H1 (cell line): ENCODE measurements at regions not wholly inside any gene's neighbourhood (a gene's known extent, or its start where the extent isn't known, plus 50 kb on each side); places are given as distances from the start of the nearest gene placed in this dataset.
A peak's percentile ranks its signal among the peaks of the same experiment; 100 is the strongest.

Experiments used
- CTCF ChIA-PET: fragments of 300-600 bp; sonication (Branson Sonifier 250); formaldehyde crosslinking; loops from one replicate; lab custom pipeline; 2021; ENCODE audit not compliant: partially characterized antibody; lab: Charles Lee
- POLR2A ChIA-PET: fragments of 300-600 bp; sonication (Branson Sonifier 250); formaldehyde crosslinking; loops from one replicate; lab custom pipeline; 2021; ENCODE audit warnings: inconsistent platforms; ENCODE audit not compliant: partially characterized antibody; lab: Charles Lee
- DNase-seq, 2 experiments: peaks; one replicate each; pipeline versions ENCODE4 v3.0.0 to v3.0.0-alpha.2; 2010 to 2022; ENCODE audit warnings: low spot score in 2 of 2, low read depth in 1 of 2, mixed read lengths in 1 of 2
- FAIRE-seq: peaks from 2 replicates; lab custom pipeline; 2011; peaks lifted over from hg19 to GRCh38; lab: Jason Lieb, UNC
- H2AFZ ChIP-seq: 2 replicates; pipeline ENCODE4 v1.8.1; 2012; ENCODE audit warnings: low read length, inconsistent platforms
- H2AK5ac ChIP-seq: 2 replicates; pipeline ENCODE4 v1.6.1; 2013; ENCODE audit warnings: low read depth, low read length
- H2BK120ac ChIP-seq: replicated peaks from 2 replicates; pipeline ENCODE3; 2013; ENCODE audit warnings: low read depth, low read length, inconsistent platforms
- H2BK12ac ChIP-seq: 2 replicates; pipeline ENCODE4 v1.6.1; 2013; ENCODE audit warnings: low read depth, low read length
- H2BK15ac ChIP-seq: 2 replicates; pipeline ENCODE4 v1.6.1; 2013; ENCODE audit warnings: low read length
- H2BK20ac ChIP-seq: 2 replicates; pipeline ENCODE4 v1.6.1; 2013; ENCODE audit warnings: low read length
- H2BK5ac ChIP-seq: 2 replicates; pipeline ENCODE4 v1.6.1; 2013; ENCODE audit warnings: low read depth, low read length
- H3K14ac ChIP-seq: 2 replicates; pipeline ENCODE4 v1.6.1; 2013; ENCODE audit warnings: inconsistent platforms; ENCODE audit not compliant: insufficient read length
- H3K18ac ChIP-seq: 2 replicates; pipeline ENCODE4 v1.6.1; 2013; ENCODE audit warnings: low read length; ENCODE audit errors: extremely low read depth
- H3K23ac ChIP-seq: 2 replicates; pipeline ENCODE4 v1.6.1; 2013; ENCODE audit warnings: inconsistent platforms; ENCODE audit not compliant: insufficient read length
- H3K23me2 ChIP-seq: 2 replicates; pipeline ENCODE4 v1.6.1; 2013; ENCODE audit warnings: low read depth, low read length
- H3K27ac ChIP-seq: 2 replicates; pipeline ENCODE4 v1.6.1; 2011; ENCODE audit warnings: low read depth, low read length, inconsistent platforms
- H3K27me3 ChIP-seq, 4 experiments: replicated peaks in 1 of 4; 1 replicate in 1 of 4; 2 replicates in 3 of 4; pipeline versions ENCODE4 v1.6.1 to v1.8.1; 2011 to 2013; ENCODE audit warnings: low read length in 3 of 4, mild to moderate bottlenecking in 3 of 4, inconsistent platforms in 2 of 4, mixed read lengths in 2 of 4, moderate library complexity in 1 of 4; ENCODE audit not compliant: control insufficient read depth in 3 of 4, insufficient read depth in 3 of 4; ENCODE audit errors: extremely low read depth in 1 of 4
- H3K36me3 ChIP-seq, 4 experiments: 2 replicates each; pipeline versions ENCODE4 v1.6.1 to v1.8.1; 2011 to 2013; ENCODE audit warnings: mild to moderate bottlenecking in 4 of 4, low read length in 3 of 4, moderate library complexity in 2 of 4, control low read depth in 1 of 4, inconsistent platforms in 1 of 4; ENCODE audit not compliant: insufficient read depth in 4 of 4, control insufficient read depth in 2 of 4
- H3K4ac ChIP-seq: replicated peaks from 2 replicates; pipeline ENCODE3; 2013; ENCODE audit warnings: low read length, low read depth, mixed read lengths, inconsistent platforms; ENCODE audit not compliant: insufficient read length
- H3K4me1 ChIP-seq, 4 experiments: replicated peaks in 1 of 4; 1 replicate in 1 of 4; 2 replicates in 3 of 4; pipeline versions ENCODE4 v1.6.1 to v1.8.1; 2011 to 2013; ENCODE audit warnings: low read length in 3 of 4, inconsistent platforms in 2 of 4, mixed read lengths in 1 of 4; ENCODE audit not compliant: insufficient read depth in 4 of 4, control insufficient read depth in 3 of 4
- H3K4me2 ChIP-seq, 2 experiments: 2 replicates each; pipeline versions ENCODE4 v1.6.1 to v1.8.1; 2011 to 2013; ENCODE audit warnings: low read depth in 2 of 2, low read length in 2 of 2, control low read depth in 1 of 2, inconsistent platforms in 1 of 2, mild to moderate bottlenecking in 1 of 2; ENCODE audit not compliant: insufficient read depth in 1 of 2
- H3K4me3 ChIP-seq, 4 experiments: fragments of 200-600, 300-600 bp in 1 of 4; sonication (generic), shearing (Covaris generic), sonication (Bioruptor Twin) in 1 of 4; 2 replicates each; pipeline versions ENCODE4 v1.5.1 to v1.8.1; 2011 to 2016; ENCODE audit warnings: low read length in 4 of 4, low read depth in 3 of 4, control low read depth in 2 of 4, inconsistent platforms in 2 of 4, mild to moderate bottlenecking in 2 of 4, mixed read lengths in 1 of 4, moderate library complexity in 1 of 4; ENCODE audit not compliant: insufficient read depth in 2 of 4; ENCODE audit errors: extremely low read depth in 1 of 4
- H3K56ac ChIP-seq: replicated peaks from 2 replicates; pipeline ENCODE3; 2013; ENCODE audit warnings: low read depth, mild to moderate bottlenecking, mixed read lengths, low read length, inconsistent platforms; ENCODE audit not compliant: insufficient read length
- H3K79me1 ChIP-seq: 2 replicates; pipeline ENCODE4 v1.6.1; 2013; ENCODE audit warnings: low read depth, low read length, control low read depth
- H3K79me2 ChIP-seq, 2 experiments: 2 replicates each; pipeline versions ENCODE4 v1.6.1 to v1.8.1; 2012 to 2013; ENCODE audit warnings: low read length in 2 of 2, mild to moderate bottlenecking in 2 of 2, inconsistent platforms in 1 of 2; ENCODE audit not compliant: insufficient read depth in 2 of 2, control insufficient read depth in 1 of 2
- H3K9ac ChIP-seq, 4 experiments: replicated peaks in 1 of 4; 1 replicate in 1 of 4; 2 replicates in 3 of 4; pipeline versions ENCODE4 v1.6.1 to v1.8.1; 2011 to 2013; ENCODE audit warnings: low read depth in 3 of 4, low read length in 3 of 4, control low read depth in 2 of 4, mild to moderate bottlenecking in 2 of 4, moderate library complexity in 2 of 4, inconsistent platforms in 1 of 4; ENCODE audit errors: extremely low read depth in 1 of 4
- H3K9me3 ChIP-seq, 2 experiments: 2 replicates each; pipeline versions ENCODE4 v1.6.1 to v1.8.1; 2012 to 2013; ENCODE audit warnings: mild to moderate bottlenecking in 2 of 2, moderate library complexity in 2 of 2, control low read depth in 1 of 2, inconsistent platforms in 1 of 2, low read depth in 1 of 2, low read length in 1 of 2, mixed read lengths in 1 of 2; ENCODE audit not compliant: insufficient read depth in 2 of 2
- H4K20me1 ChIP-seq, 2 experiments: replicated peaks in 1 of 2; 2 replicates each; pipeline versions ENCODE3 to v1.8.1; 2011 to 2013; ENCODE audit warnings: inconsistent platforms in 2 of 2, low read length in 2 of 2, mild to moderate bottlenecking in 1 of 2; ENCODE audit not compliant: insufficient read depth in 2 of 2, control insufficient read depth in 1 of 2
- H4K5ac ChIP-seq: 2 replicates; pipeline ENCODE4 v1.6.1; 2013; ENCODE audit warnings: low read length, low read depth, mixed read lengths, inconsistent platforms; ENCODE audit not compliant: insufficient read length
- H4K8ac ChIP-seq: 2 replicates; pipeline ENCODE4 v1.8.0; 2013; ENCODE audit warnings: mild to moderate bottlenecking, moderate library complexity, low read length, inconsistent platforms; ENCODE audit not compliant: insufficient read depth; ENCODE audit errors: extremely low read depth
- H4K91ac ChIP-seq: replicated peaks from 2 replicates; pipeline ENCODE3; 2013; ENCODE audit warnings: low read length, mixed read lengths, inconsistent platforms; ENCODE audit not compliant: insufficient read length
- CBX8 ChIP-seq: fragments of 300-800, 300-1000 bp; sonication (generic); IDR thresholded peaks from 2 replicates; pipeline ENCODE4 v1.7.1; 2016; ENCODE audit warnings: low read depth, low read length, borderline replicate concordance
- POLR2AphosphoS5 ChIP-seq: IDR thresholded peaks from 2 replicates; pipeline ENCODE4 v1.6.1; 2011; ENCODE audit warnings: low read depth, low read length
- SIN3A ChIP-seq, 2 experiments: IDR thresholded peaks in 1 of 2; conservative IDR thresholded peaks in 1 of 2; 2 replicates each; pipeline ENCODE4 v1.6.1; 2011 to 2012; ENCODE audit warnings: low read length in 2 of 2, improper control_type of control experiment in 1 of 2, low read depth in 1 of 2, mild to moderate bottlenecking in 1 of 2
- SRF ChIP-seq: IDR thresholded peaks from 2 replicates; pipeline ENCODE4 v1.6.1; 2011; ENCODE audit warnings: mild to moderate bottlenecking, low read depth, low read length, moderate library complexity
- WGBS, 2 experiments: shearing (Covaris generic) in 1 of 2; methylation state at CpG; one replicate each; pipeline versions ENCODE4 v1.1.6 to v1.1.7; 2013 to 2015; ENCODE audit warnings: low lambda C conversion rate in 2 of 2, mixed read lengths in 2 of 2, inconsistent platforms in 1 of 2, low coverage in 1 of 2, missing lambda C conversion rate in 1 of 2; ENCODE audit not compliant: insufficient replicate concordance in 2 of 2, insufficient coverage in 1 of 2, insufficient read length in 1 of 2; ENCODE audit errors: extremely low coverage in 1 of 2, missing lambda C conversion rate in 1 of 2; 5-methylcytosine and 5-hydroxymethylcytosine counted together
- TF ChIP-seq, protein P1 (sequence below): IDR thresholded peaks from 2 replicates; pipeline ENCODE4 v1.6.1; 2012; ENCODE audit warnings: low read length, inconsistent platforms
- TF ChIP-seq, protein P2 (sequence below), 3 experiments: IDR thresholded peaks; 1 replicate in 2 of 3; 2 replicates in 1 of 3; pipeline versions ENCODE4 v1.5.1 to v1.6.1; 2011; ENCODE audit warnings: low read length in 3 of 3, mild to moderate bottlenecking in 3 of 3, inconsistent platforms in 2 of 3, low read depth in 1 of 3, moderate library complexity in 1 of 3; ENCODE audit not compliant: insufficient read depth in 1 of 3; ENCODE audit errors: control extremely low read depth in 1 of 3

DNA sequence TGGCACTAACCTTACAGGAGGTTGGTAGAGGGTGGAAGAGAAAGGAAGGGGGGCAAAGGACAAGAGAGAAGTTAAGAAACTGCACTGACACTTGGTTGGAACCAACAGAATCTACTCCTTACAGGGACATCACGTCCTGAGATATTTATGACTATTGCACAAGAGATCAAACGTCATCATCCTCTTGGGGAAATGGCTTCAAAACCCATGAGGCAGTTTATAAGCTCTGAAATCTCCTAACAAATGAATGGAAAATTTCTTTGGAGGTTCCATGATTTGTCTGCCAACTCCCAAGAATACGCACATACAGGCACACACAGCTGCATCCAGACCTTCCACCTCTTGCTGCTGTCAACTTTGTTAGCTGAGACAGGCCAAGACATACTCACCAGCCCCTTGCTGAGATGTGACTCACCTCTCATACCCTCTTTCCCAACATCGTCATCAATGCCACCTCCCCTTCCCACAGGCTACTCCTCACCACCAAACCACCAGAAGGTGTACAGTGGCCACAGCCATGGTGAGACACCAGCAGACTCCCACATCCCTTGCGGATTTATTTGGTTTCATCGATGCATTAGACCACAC, 135.5 kb downstream of the SETD4 start:
- Histone ChIP-seq H3K79me2 (no peaks in the 10 kb centered on the region), H3K79me1 (no peaks in the 10 kb centered on the region), H3K9me3 (no peaks in the 10 kb centered on the region), H3K23ac (no peak overlapping the region), H3K27me3 (no peaks in the 10 kb centered on the region), H4K20me1 (no peaks in the 10 kb centered on the region), H3K23me2 (no peaks in the 10 kb centered on the region), H2BK5ac (no peak overlapping the region), H3K4ac (no peak overlapping the region), H4K91ac (no peak overlapping the region), H2BK20ac (no peak overlapping the region), H2BK12ac (no peak overlapping the region), H3K9ac (no peak overlapping the region), H3K4me2 (no peak overlapping the region), H3K27ac (no peak overlapping the region), H2AFZ (no peak overlapping the region), H3K4me1 (no peaks in the 10 kb centered on the region), H2BK15ac (peak overlapping the region; percentile 40; the same call in 1 of the 2 replicates), H4K5ac (no peak overlapping the region), H3K36me3 (no peaks in the 10 kb centered on the region), H4K8ac (no peak overlapping the region; the same call in 1 of the 2 replicates), H3K4me3 (no peak overlapping the region), H3K18ac (no peak overlapping the region), H2AK5ac (no peak overlapping the region), H3K14ac (no peak overlapping the region), H2BK120ac (no peak overlapping the region), H3K56ac (no peak overlapping the region)
- ChIA-PET POLR2A (no interaction called here), CTCF (interaction anchor here (0.6 to 2.1 kb wide), 3 partner anchors 14 to 1179 kb away, joined by 3 to 4 read pairs (median 3); no protein-coding TSS in a partner anchor)
- no peak for FAIRE-seq
- no peak for DNase-seq
- 87% methylated on average over 6 of the region's 6 CpGs; no CpG with 5 or more reads in 1 of the 2 experiments for WGBS, 2 experiments
- TF ChIP-seq, protein P1, sequence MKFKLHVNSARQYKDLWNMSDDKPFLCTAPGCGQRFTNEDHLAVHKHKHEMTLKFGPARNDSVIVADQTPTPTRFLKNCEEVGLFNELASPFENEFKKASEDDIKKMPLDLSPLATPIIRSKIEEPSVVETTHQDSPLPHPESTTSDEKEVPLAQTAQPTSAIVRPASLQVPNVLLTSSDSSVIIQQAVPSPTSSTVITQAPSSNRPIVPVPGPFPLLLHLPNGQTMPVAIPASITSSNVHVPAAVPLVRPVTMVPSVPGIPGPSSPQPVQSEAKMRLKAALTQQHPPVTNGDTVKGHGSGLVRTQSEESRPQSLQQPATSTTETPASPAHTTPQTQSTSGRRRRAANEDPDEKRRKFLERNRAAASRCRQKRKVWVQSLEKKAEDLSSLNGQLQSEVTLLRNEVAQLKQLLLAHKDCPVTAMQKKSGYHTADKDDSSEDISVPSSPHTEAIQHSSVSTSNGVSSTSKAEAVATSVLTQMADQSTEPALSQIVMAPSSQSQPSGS: no peak
- TF ChIP-seq, protein P2, sequence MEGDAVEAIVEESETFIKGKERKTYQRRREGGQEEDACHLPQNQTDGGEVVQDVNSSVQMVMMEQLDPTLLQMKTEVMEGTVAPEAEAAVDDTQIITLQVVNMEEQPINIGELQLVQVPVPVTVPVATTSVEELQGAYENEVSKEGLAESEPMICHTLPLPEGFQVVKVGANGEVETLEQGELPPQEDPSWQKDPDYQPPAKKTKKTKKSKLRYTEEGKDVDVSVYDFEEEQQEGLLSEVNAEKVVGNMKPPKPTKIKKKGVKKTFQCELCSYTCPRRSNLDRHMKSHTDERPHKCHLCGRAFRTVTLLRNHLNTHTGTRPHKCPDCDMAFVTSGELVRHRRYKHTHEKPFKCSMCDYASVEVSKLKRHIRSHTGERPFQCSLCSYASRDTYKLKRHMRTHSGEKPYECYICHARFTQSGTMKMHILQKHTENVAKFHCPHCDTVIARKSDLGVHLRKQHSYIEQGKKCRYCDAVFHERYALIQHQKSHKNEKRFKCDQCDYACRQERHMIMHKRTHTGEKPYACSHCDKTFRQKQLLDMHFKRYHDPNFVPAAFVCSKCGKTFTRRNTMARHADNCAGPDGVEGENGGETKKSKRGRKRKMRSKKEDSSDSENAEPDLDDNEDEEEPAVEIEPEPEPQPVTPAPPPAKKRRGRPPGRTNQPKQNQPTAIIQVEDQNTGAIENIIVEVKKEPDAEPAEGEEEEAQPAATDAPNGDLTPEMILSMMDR (IDR thresholded peaks at IDR 0.05; ENCODE audit: control extremely low read depth in 1 of 3, insufficient read depth in 1 of 3, low read depth in 1 of 3, low read length in 3 of 3): no peak
- TF ChIP-seq POLR2AphosphoS5: no peak
- TF ChIP-seq SIN3A (conservative IDR thresholded peaks at IDR 0.05 in 1 of 2, IDR thresholded peaks at IDR 0.05 in 1 of 2; ENCODE audit: low read depth in 1 of 2, low read length in 2 of 2): no peak
- no peak for TF ChIP-seq SRF
- TF ChIP-seq CBX8: no peak
